GM12874 (cell line): ENCODE measurements at regions not wholly inside any gene's neighbourhood (a gene's known extent, or its start where the extent isn't known, plus 50 kb on each side); places are given as distances from the start of the nearest gene placed in this dataset.

Source experiments
- TF ChIP-seq, protein P1 (sequence below): IDR thresholded peaks from 2 replicates; pipeline ENCODE4 v1.5.1; 2011; ENCODE audit warnings: low read depth, mild to moderate bottlenecking, control low read depth, low read length, moderate library complexity; ENCODE audit not compliant: insufficient read depth

GRCh38 chr3:34189133-34189532 lies 390.7 kb downstream of the PDCD6IP start:
- TF ChIP-seq, protein P1, sequence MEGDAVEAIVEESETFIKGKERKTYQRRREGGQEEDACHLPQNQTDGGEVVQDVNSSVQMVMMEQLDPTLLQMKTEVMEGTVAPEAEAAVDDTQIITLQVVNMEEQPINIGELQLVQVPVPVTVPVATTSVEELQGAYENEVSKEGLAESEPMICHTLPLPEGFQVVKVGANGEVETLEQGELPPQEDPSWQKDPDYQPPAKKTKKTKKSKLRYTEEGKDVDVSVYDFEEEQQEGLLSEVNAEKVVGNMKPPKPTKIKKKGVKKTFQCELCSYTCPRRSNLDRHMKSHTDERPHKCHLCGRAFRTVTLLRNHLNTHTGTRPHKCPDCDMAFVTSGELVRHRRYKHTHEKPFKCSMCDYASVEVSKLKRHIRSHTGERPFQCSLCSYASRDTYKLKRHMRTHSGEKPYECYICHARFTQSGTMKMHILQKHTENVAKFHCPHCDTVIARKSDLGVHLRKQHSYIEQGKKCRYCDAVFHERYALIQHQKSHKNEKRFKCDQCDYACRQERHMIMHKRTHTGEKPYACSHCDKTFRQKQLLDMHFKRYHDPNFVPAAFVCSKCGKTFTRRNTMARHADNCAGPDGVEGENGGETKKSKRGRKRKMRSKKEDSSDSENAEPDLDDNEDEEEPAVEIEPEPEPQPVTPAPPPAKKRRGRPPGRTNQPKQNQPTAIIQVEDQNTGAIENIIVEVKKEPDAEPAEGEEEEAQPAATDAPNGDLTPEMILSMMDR: no peak

DNA sequence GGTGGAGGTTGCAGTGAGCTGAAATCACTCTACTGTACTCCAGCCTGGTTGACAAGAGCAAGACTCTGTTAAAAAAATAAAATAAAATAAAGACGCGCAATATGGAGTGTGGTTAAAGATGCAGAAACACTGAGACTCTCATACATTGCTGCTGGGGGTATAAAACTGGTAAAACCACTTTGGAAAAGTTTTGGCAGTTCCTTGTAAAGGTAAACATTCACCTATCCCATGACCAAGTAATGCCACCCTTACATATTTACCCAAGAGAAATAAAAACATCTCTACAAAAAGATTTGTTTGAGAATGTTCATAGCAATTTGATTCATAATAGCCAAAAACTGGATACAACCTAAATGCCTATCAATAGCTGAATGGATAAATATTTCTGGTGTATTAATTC lies 398.5 kb downstream of the PDCD6IP start:
- TF ChIP-seq, protein P1: no peak

GRCh38 chr3:34198309-34198708 lies 399.9 kb downstream of the PDCD6IP start:
- TF ChIP-seq, protein P1: no peak

DNA sequence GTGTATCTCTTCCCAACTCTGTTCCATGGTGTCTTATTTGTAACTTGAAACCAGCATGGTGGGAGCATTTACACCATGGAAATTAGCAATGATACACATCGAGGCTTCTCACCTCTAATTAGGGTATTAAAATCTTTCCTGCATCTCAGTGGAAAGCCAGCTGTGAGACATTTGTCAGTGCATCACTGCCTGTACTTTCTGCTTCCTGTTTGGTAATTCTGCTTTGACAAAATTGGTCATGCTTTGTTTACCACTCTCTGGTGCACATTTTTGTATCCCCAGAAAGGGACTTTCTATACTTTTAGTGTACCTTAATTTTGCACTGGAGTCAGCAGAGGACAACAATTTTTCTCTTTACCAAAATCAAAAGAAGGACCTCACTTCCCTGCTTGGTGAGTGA lies 402.1 kb downstream of the PDCD6IP start:
- TF ChIP-seq, protein P1: no peak

DNA sequence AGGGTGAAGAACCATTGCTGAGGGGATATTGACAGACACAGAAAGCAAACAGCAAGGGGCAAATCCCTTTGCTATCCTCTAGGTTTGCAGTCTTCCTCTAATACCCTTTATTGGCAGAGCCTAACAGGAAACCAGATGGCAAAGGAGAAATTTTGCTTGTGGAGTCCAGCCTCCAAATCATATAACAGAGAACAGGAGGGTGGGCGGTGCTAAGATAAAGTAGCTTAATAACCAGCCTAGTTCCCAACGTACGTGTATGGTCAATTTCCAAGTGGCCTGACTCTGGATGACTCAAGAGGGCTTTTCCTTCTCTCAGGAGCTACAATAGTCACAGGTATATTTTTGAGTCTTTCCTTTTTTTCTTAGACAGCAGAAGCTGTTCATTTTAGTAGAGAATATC lies 404.5 kb downstream of the PDCD6IP start:
- TF ChIP-seq, protein P1: no peak

GRCh38 chr3:34203386-34203785 lies 405.0 kb downstream of the PDCD6IP start:
- TF ChIP-seq, protein P1: no peak

DNA sequence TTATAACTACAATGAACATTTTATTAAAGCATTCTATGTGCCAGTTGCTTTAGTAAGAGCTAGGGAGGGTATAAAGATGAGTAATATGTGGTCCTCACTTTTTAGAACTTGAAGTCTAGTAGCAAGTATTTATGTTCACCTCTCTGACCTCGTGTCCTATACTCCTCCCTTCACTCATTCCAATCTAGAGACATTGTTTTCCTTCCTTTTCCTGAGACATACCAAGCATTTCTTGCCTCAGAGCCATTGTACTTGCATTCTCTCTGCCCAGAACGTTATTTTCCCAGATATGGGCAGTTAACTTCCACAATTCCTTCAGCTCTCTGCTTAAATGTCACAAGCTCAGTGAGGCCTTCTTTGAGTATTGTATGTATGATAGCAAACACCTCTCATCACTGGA lies 408.6 kb downstream of the PDCD6IP start:
- TF ChIP-seq, protein P1: no peak

DNA sequence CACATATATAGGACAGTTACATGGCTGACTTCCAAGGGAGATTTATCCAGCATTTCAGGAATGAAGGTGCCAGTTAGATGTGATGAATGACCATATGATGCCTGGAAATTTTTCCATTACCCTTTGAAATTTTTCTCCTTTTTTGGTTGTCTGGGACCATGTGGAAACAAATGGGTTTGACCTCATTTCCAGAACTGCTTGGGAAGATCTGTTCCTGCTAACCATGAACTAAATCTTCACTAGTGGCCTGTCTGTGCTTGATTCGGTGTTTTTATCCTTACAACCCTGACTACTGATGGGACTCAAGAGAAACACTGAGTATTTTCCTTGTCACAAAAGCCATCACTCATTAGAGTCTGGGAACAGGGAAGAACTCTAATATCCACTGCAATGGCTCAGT lies 409.4 kb downstream of the PDCD6IP start:
- TF ChIP-seq, protein P1: no peak
